ENCODE measurements at regions not wholly inside any gene's neighbourhood (a gene's known extent, or its start where the extent isn't known, plus 50 kb on each side); places are given as distances from the start of the nearest gene placed in this dataset.
"Not testable (repeated sequence)": the region's sequence is repeated elsewhere in the genome, so short reads cannot be mapped to it uniquely, and the experiment has no call there.

- H3K9me3 Mint-ChIP-seq: no peaks in the 10 kb centered on the region
- H3K4me3 Mint-ChIP-seq: no peak overlapping the region
- H3K36me3 Mint-ChIP-seq (ENCODE audit: insufficient read depth): peaks cover 25% of the 10 kb centered on the region
- DNase-seq (ENCODE audit: low spot score in 2 of 2) (no peak), ATAC-seq (replicated peaks; ENCODE audit: extremely low read depth, poor library complexity, severe bottlenecking) (no peak)
- no peaks in the 10 kb centered on the region for H3K27me3 Mint-ChIP-seq
- peaks cover 36% of the 10 kb centered on the region for H3K4me1 Mint-ChIP-seq
- no peak overlapping the region for H3K27ac Mint-ChIP-seq (ENCODE audit: low read depth)
These were observed 156.4 kb downstream of the OR2B2 start for GRCh38 chr6:27755768-27756167.

DNA sequence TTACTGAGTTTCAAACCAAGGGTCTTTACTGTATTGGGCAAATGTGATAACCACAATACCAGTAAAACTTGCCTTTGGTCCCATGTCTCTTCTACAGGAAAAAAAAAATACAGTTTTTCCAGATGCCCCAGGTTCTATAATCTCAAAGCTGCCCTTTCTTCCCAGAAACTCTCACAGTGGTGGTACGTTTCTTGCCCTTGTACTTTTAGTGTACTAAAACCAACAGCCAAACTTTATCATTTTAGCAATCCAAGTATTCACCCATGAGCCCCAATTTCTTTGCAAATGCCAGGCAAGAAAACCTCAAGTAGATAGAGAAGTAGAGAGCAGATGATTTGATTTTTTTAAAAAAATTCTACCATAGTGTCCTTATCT is 157.8 kb downstream of the OR2B2 start:
- no peak for ATAC-seq (replicated peaks; ENCODE audit: extremely low read depth, poor library complexity, severe bottlenecking)
- Mint-ChIP-seq H3K27me3 (no peaks in the 10 kb centered on the region), H3K36me3 (ENCODE audit: insufficient read depth) (peaks cover 25% of the 10 kb centered on the region), H3K4me1 (peaks cover 36% of the 10 kb centered on the region), H3K4me3 (peak overlapping the region; percentile 80), H3K27ac (ENCODE audit: low read depth) (peak overlapping the region; percentile 97), H3K9me3 (no peaks in the 10 kb centered on the region)
- no peak for DNase-seq (ENCODE audit: low spot score in 2 of 2)

GRCh38 chr6:27753668-27754407 is 158.4 kb downstream of the OR2B2 start:
- no peaks in the 10 kb centered on the region for H3K27me3 Mint-ChIP-seq
- peak overlapping the region; percentile 98 for H3K4me3 Mint-ChIP-seq
- H3K9me3 Mint-ChIP-seq: no peaks in the 10 kb centered on the region
- peak overlapping the region; percentile 97 for H3K27ac Mint-ChIP-seq (ENCODE audit: low read depth)
- peaks cover 36% of the 10 kb centered on the region for H3K4me1 Mint-ChIP-seq
- DNase-seq (ENCODE audit: low spot score in 2 of 2) (peak in 1 of 2 donors; percentile 30), ATAC-seq (replicated peaks; ENCODE audit: extremely low read depth, poor library complexity, severe bottlenecking) (no peak)
- peaks cover 25% of the 10 kb centered on the region for H3K36me3 Mint-ChIP-seq (ENCODE audit: insufficient read depth)

- Mint-ChIP-seq H3K4me3 (peak overlapping the region; percentile 98), H3K9me3 (no peaks in the 10 kb centered on the region), H3K27me3 (no peaks in the 10 kb centered on the region), H3K36me3 (ENCODE audit: insufficient read depth) (peaks cover 21% of the 10 kb centered on the region), H3K27ac (ENCODE audit: low read depth) (peak overlapping the region; percentile 97), H3K4me1 (peaks cover 24% of the 10 kb centered on the region)
- ATAC-seq (replicated peaks; ENCODE audit: extremely low read depth, poor library complexity, severe bottlenecking): peak; percentile 56
- peak in 1 of 2 donors; percentile 28 for DNase-seq (ENCODE audit: low spot score in 2 of 2)
These were observed 159.9 kb downstream of the OR2B2 start for GRCh38 chr6:27752038-27752885.

DNA sequence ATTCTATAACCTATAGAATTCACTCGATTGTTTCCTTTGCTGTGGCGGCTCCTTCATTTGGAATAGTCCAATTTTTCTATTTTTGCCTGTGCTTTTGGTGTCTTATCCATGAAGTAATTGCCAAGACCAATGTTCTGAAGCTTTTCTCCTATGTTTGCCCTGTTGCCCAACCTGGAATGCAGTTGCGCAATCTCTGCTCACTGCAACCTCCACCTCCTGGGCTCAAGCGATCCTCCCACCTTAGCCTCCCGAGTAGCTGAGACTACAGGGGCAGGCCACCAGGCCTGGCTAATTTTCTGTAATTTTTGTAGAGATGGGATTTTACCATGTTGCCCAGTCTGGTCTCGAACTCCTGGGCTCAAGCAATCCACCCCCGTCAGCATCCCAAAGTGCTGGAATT is 163.5 kb downstream of the OR2B2 start:
- Mint-ChIP-seq H3K36me3 (ENCODE audit: insufficient read depth) (peaks cover 14% of the 10 kb centered on the region), H3K4me1 (peaks cover 11% of the 10 kb centered on the region), H3K4me3 (no peak overlapping the region), H3K9me3 (no peaks in the 10 kb centered on the region), H3K27ac (ENCODE audit: low read depth) (no peak overlapping the region), H3K27me3 (peaks cover 23% of the 10 kb centered on the region)
- ATAC-seq (replicated peaks; ENCODE audit: extremely low read depth, poor library complexity, severe bottlenecking) (no peak), DNase-seq (ENCODE audit: low spot score in 2 of 2) (no peak)

GRCh38 chr6:27747637-27748036 is 164.6 kb downstream of the OR2B2 start:
- Mint-ChIP-seq H3K27me3 (peaks cover 33% of the 10 kb centered on the region), H3K9me3 (no peaks in the 10 kb centered on the region), H3K27ac (ENCODE audit: low read depth) (peak overlapping the region; percentile 33), H3K36me3 (ENCODE audit: insufficient read depth) (peaks cover 6% of the 10 kb centered on the region), H3K4me1 (peaks cover 5% of the 10 kb centered on the region), H3K4me3 (no peak overlapping the region)
- no peak for ATAC-seq (replicated peaks; ENCODE audit: extremely low read depth, poor library complexity, severe bottlenecking)
- DNase-seq (ENCODE audit: low spot score in 2 of 2): no peak

DNA sequence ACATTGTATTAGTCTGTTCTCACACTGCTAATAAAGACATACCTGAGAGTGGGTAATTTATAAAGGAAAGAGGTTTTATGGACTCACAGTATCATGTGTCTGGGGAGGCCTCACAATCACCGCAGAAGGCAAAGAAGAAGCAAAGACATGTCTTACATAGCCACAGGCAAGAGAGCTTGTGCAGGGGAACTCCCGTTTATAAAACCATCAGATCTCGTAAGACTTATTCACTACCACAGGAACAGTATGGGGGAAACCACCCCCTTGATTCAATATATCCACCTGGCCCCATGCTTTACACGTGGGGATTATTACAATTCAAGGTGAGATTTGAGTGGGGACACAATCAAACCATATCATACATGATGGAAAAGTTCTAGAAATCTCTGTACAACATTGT is 165.3 kb downstream of the OR2B2 start:
- ATAC-seq (replicated peaks; ENCODE audit: extremely low read depth, poor library complexity, severe bottlenecking); H3K4me3 Mint-ChIP-seq; H3K4me1 Mint-ChIP-seq; H3K9me3 Mint-ChIP-seq; H3K27ac Mint-ChIP-seq (ENCODE audit: low read depth); DNase-seq (ENCODE audit: low spot score in 2 of 2); H3K36me3 Mint-ChIP-seq (ENCODE audit: insufficient read depth): not testable (repeated sequence)
- H3K27me3 Mint-ChIP-seq: peaks cover 35% of the 10 kb centered on the region

DNA sequence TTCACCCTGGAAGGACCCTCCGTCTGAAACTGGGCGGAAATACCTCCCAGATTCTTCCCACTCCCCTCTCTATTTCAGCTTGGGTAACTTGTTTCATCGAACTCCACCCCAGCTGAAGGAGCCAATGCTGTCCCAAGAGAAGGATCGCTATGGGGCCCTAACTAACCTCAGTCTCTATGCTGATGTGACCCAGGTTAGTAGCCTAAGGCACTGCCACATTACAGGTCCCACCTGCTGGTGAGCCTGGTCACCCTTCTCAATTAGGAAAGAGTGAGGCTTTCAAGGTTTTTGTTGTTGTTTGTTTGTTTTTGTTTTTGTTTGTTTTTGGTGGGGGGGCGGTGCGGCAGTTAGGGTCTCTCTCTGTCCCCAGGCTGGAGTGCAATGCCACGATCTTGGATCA is 168.4 kb downstream of the OR2B2 start:
- Mint-ChIP-seq H3K4me1 (peaks cover 3% of the 10 kb centered on the region), H3K4me3 (no peak overlapping the region), H3K27me3 (peaks cover 37% of the 10 kb centered on the region), H3K36me3 (ENCODE audit: insufficient read depth) (peaks cover 2% of the 10 kb centered on the region), H3K27ac (ENCODE audit: low read depth) (no peak overlapping the region), H3K9me3 (no peaks in the 10 kb centered on the region)
- no peak for ATAC-seq (replicated peaks; ENCODE audit: extremely low read depth, poor library complexity, severe bottlenecking)
- no peak for DNase-seq (ENCODE audit: low spot score in 2 of 2)

- Mint-ChIP-seq H3K4me1 (peaks cover 11% of the 10 kb centered on the region), H3K27me3 (peaks cover 45% of the 10 kb centered on the region), H3K4me3 (no peak overlapping the region), H3K36me3 (ENCODE audit: insufficient read depth) (peaks cover 5% of the 10 kb centered on the region), H3K27ac (ENCODE audit: low read depth) (no peak overlapping the region), H3K9me3 (no peaks in the 10 kb centered on the region)
- ATAC-seq (replicated peaks; ENCODE audit: extremely low read depth, poor library complexity, severe bottlenecking) (no peak), DNase-seq (ENCODE audit: low spot score in 2 of 2) (no peak)
These were observed 169.2 kb downstream of the OR2B2 start for GRCh38 chr6:27742833-27743573.

- ATAC-seq (replicated peaks; ENCODE audit: extremely low read depth, poor library complexity, severe bottlenecking); DNase-seq (ENCODE audit: low spot score in 2 of 2); H3K27ac Mint-ChIP-seq (ENCODE audit: low read depth); H3K4me3 Mint-ChIP-seq; H3K9me3 Mint-ChIP-seq; H3K36me3 Mint-ChIP-seq (ENCODE audit: insufficient read depth): not testable (repeated sequence)
- H3K27me3 Mint-ChIP-seq: peaks cover 61% of the 10 kb centered on the region
- H3K4me1 Mint-ChIP-seq: peaks cover 16% of the 10 kb centered on the region
These were observed 172.3 kb downstream of the OR2B2 start for GRCh38 chr6:27739902-27740301.

- ATAC-seq (replicated peaks; ENCODE audit: extremely low read depth, poor library complexity, severe bottlenecking) (no peak), DNase-seq (ENCODE audit: low spot score in 2 of 2) (no peak)
- no peak overlapping the region for H3K27ac Mint-ChIP-seq (ENCODE audit: low read depth)
- H3K4me1 Mint-ChIP-seq: peaks cover 16% of the 10 kb centered on the region
- H3K36me3 Mint-ChIP-seq (ENCODE audit: insufficient read depth): peaks cover 10% of the 10 kb centered on the region
- H3K27me3 Mint-ChIP-seq: peaks cover 36% of the 10 kb centered on the region
- no peaks in the 10 kb centered on the region for H3K9me3 Mint-ChIP-seq
- no peak overlapping the region for H3K4me3 Mint-ChIP-seq
These were observed 175.5 kb downstream of the OR2B2 start for GRCh38 chr6:27736686-27737085.

DNA sequence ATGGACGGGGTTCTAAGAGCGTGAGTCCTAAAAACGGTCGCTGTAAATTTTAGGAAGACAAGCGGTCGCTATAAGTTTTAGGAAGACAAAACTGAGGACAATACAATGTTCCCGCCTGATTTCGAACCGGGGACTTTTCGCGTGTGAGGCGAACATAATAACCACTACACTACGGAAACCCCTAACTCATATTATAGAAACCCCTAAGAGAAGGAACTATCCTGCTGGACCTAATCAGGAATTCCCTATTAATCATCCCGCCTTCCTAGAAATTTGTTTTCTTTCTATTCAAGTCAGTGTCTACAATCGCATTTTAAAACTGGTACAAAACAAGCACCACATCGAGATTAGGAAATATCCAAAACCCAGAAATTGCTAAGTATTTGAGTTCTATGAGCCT is 183.8 kb downstream of the OR2B2 start:
- Mint-ChIP-seq H3K36me3 (ENCODE audit: insufficient read depth) (no peaks in the 10 kb centered on the region), H3K4me3 (no peak overlapping the region), H3K27ac (ENCODE audit: low read depth) (no peak overlapping the region), H3K9me3 (no peaks in the 10 kb centered on the region), H3K4me1 (no peaks in the 10 kb centered on the region), H3K27me3 (peaks cover 43% of the 10 kb centered on the region)
- DNase-seq (ENCODE audit: low spot score in 2 of 2) (no peak), ATAC-seq (replicated peaks; ENCODE audit: extremely low read depth, poor library complexity, severe bottlenecking) (no peak)
